Caco-2 (cell line): ENCODE measurements at regions not wholly inside any gene's neighbourhood (a gene's known extent, or its start where the extent isn't known, plus 50 kb on each side); places are given as distances from the start of the nearest gene placed in this dataset.

Source experiments
- BruUV-seq: library from RNA; stranded (reverse); fragments of 400-500 nt; replicated peaks from 2 replicates; lab custom pipeline; 2021; lab: Mats Ljungman, UMichigan
- CTCF ChIA-PET: fragments of 300-600 bp; sonication (Branson Sonifier 250); formaldehyde crosslinking; loops from one replicate; lab custom pipeline; 2022; ENCODE audit warnings: antibody characterized with exemption; lab: Charles Lee
- POLR2A ChIA-PET: fragments of 300-600 bp; sonication (Branson Sonifier 250); formaldehyde crosslinking; loops from one replicate; lab custom pipeline; 2022; ENCODE audit warnings: antibody characterized with exemption; lab: Charles Lee
- DNase-seq, 2 experiments: peaks; one replicate each; pipeline versions ENCODE4 v3.0.0 to v3.0.0-alpha.2; 2020 to 2022
- H3K27me3 ChIP-seq: replicated peaks from 2 replicates; pipeline ENCODE4 v1.6.0; 2011; ENCODE audit warnings: low read length; ENCODE audit not compliant: control insufficient read depth, insufficient read depth
- H3K36me3 ChIP-seq: 2 replicates; pipeline ENCODE4 v1.5.1; 2011; ENCODE audit warnings: low read length; ENCODE audit not compliant: control insufficient read depth, insufficient read depth
- H3K4me1 ChIP-seq: fragments of 250-450 bp; sonication (Bioruptor Pico); 2 replicates; pipeline ENCODE4 v1.5.1; 2020; ENCODE audit warnings: mild to moderate bottlenecking
- H3K4me3 ChIP-seq: 2 replicates; pipeline ENCODE4 v1.5.1; 2011; ENCODE audit warnings: low read depth, mild to moderate bottlenecking, control low read depth, low read length
- H3K9me3 ChIP-seq: fragments of 250-450 bp; sonication (Bioruptor Pico); 2 replicates; pipeline ENCODE4 v1.5.1; 2020; ENCODE audit warnings: mild to moderate bottlenecking, moderate library complexity
- H3K27ac Mint-ChIP-seq: one replicate; pipeline ENCODE4 v1.8.0; 2022; ENCODE audit warnings: mixed read lengths; ENCODE audit not compliant: unreplicated experiment
- H3K27me3 Mint-ChIP-seq: one replicate; pipeline ENCODE4 v1.8.0; 2022; ENCODE audit warnings: mixed read lengths; ENCODE audit not compliant: insufficient read depth, unreplicated experiment
- H3K36me3 Mint-ChIP-seq: one replicate; pipeline ENCODE4 v1.8.0; 2022; ENCODE audit warnings: mild to moderate bottlenecking, mixed read lengths; ENCODE audit not compliant: insufficient read depth, unreplicated experiment
- H3K4me1 Mint-ChIP-seq: one replicate; pipeline ENCODE4 v1.8.0; 2022; ENCODE audit warnings: low read depth, mixed read lengths; ENCODE audit not compliant: unreplicated experiment
- H3K4me3 Mint-ChIP-seq: one replicate; pipeline ENCODE4 v1.8.0; 2022; ENCODE audit warnings: mild to moderate bottlenecking, moderate library complexity, mixed read lengths; ENCODE audit not compliant: unreplicated experiment
- H3K9me3 Mint-ChIP-seq: one replicate; pipeline ENCODE4 v1.8.0; 2022; ENCODE audit warnings: mixed read lengths; ENCODE audit not compliant: unreplicated experiment
- CTCF ChIP-seq, 2 experiments: fragments of 200-600 bp in 1 of 2; IDR thresholded peaks; 1 replicate in 1 of 2; 2 replicates in 1 of 2; pipeline versions ENCODE4 v1.5.1 to v1.8.0; 2011 to 2022; ENCODE audit warnings: antibody characterized with exemption in 1 of 2, control low read depth in 1 of 2, inconsistent platforms in 1 of 2, low read depth in 1 of 2, low read length in 1 of 2, mild to moderate bottlenecking in 1 of 2, moderate library complexity in 1 of 2; ENCODE audit not compliant: insufficient read depth in 1 of 2, severe bottlenecking in 1 of 2, unreplicated experiment in 1 of 2
- intact Hi-C: fragments of 100-400 bp; cut with micrococcal nuclease; formaldehyde crosslinking; loops from one replicate; pipeline ENCODE4 v1.10.0; 2022; ENCODE audit not compliant: unreplicated experiment

GRCh38 chrX:13932416-13932815 lies 97.3 kb downstream of the GEMIN8 start:
- Mint-ChIP-seq H3K36me3 (no peaks in the 10 kb centered on the region), H3K9me3 (no peaks in the 10 kb centered on the region), H3K4me3 (no peak overlapping the region), H3K4me1 (no peaks in the 10 kb centered on the region), H3K27ac (no peak overlapping the region), H3K27me3 (peaks cover 20% of the 10 kb centered on the region)
- POLR2A ChIA-PET = no interaction called here
- intact Hi-C loops = loop anchor here (10.0 kb wide), 1 partner anchor 92 kb away; the partner anchor contains the start of gene GEMIN8
- Histone ChIP-seq H3K27me3 (no peaks in the 10 kb centered on the region), H3K36me3 (no peaks in the 10 kb centered on the region), H3K4me1 (no peaks in the 10 kb centered on the region), H3K9me3 (no peaks in the 10 kb centered on the region), H3K4me3 (no peak overlapping the region)
- no peak for TF ChIP-seq CTCF (IDR thresholded peaks at IDR 0.05; ENCODE audit: insufficient read depth in 1 of 2, low read depth in 1 of 2, low read length in 1 of 2, severe bottlenecking in 1 of 2, unreplicated experiment in 1 of 2)
- DNase-seq = no peak
- CTCF ChIA-PET = no interaction called here
- BruUV-seq = no TSS peak

- no peak for TF ChIP-seq CTCF (IDR thresholded peaks at IDR 0.05; ENCODE audit: insufficient read depth in 1 of 2, low read depth in 1 of 2, low read length in 1 of 2, severe bottlenecking in 1 of 2, unreplicated experiment in 1 of 2)
- CTCF ChIA-PET = no interaction called here
Observed at GRCh38 chrX:13927175-13927574, 102.5 kb downstream of the GEMIN8 start.

GRCh38 chrX:13923845-13924244 lies 105.8 kb downstream of the GEMIN8 start:
- Mint-ChIP-seq H3K27me3 (peaks cover 8% of the 10 kb centered on the region), H3K36me3 (no peaks in the 10 kb centered on the region), H3K27ac (no peak overlapping the region), H3K4me3 (no peak overlapping the region), H3K4me1 (no peaks in the 10 kb centered on the region), H3K9me3 (no peaks in the 10 kb centered on the region)
- no peak for TF ChIP-seq CTCF (IDR thresholded peaks at IDR 0.05; ENCODE audit: insufficient read depth in 1 of 2, low read depth in 1 of 2, low read length in 1 of 2, severe bottlenecking in 1 of 2, unreplicated experiment in 1 of 2)
- Histone ChIP-seq H3K36me3 (no peaks in the 10 kb centered on the region), H3K4me1 (no peaks in the 10 kb centered on the region), H3K4me3 (no peak overlapping the region), H3K9me3 (no peaks in the 10 kb centered on the region), H3K27me3 (no peaks in the 10 kb centered on the region)
- ChIA-PET CTCF (no interaction called here), POLR2A (no interaction called here)
- no TSS peak for BruUV-seq
- intact Hi-C loops = no loop called here
- no peak for DNase-seq

More at GRCh38 chrX:13927175-13927574, 102.5 kb downstream of the GEMIN8 start:
- H3K27me3 Mint-ChIP-seq = peaks cover 17% of the 10 kb centered on the region
- H3K27me3 ChIP-seq = no peaks in the 10 kb centered on the region
- POLR2A ChIA-PET = no interaction called here
- no peaks in the 10 kb centered on the region for H3K4me1 ChIP-seq
- H3K27ac Mint-ChIP-seq = no peak overlapping the region
- no peak overlapping the region for H3K4me3 ChIP-seq
- no peaks in the 10 kb centered on the region for H3K9me3 ChIP-seq
- DNase-seq = no peak
- intact Hi-C loops = no loop called here
- no peaks in the 10 kb centered on the region for H3K9me3 Mint-ChIP-seq
- H3K4me3 Mint-ChIP-seq = no peak overlapping the region
- H3K36me3 Mint-ChIP-seq = no peaks in the 10 kb centered on the region
- no TSS peak for BruUV-seq
- H3K4me1 Mint-ChIP-seq = no peaks in the 10 kb centered on the region
- no peaks in the 10 kb centered on the region for H3K36me3 ChIP-seq
